OCI-LY1 (cell line): ENCODE measurements at regions not wholly inside any gene's neighbourhood (a gene's known extent, or its start where the extent isn't known, plus 50 kb on each side); places are given as distances from the start of the nearest gene placed in this dataset.
"Not testable (repeated sequence)": the region's sequence is repeated elsewhere in the genome, so short reads cannot be mapped to it uniquely, and the experiment has no call there.

ENCODE experiments used
- H2AFZ ChIP-seq: fragments of 200-600 bp; sonication (generic), shearing (Covaris generic); 2 replicates; pipeline ENCODE4 v1.6.0; 2014; ENCODE audit warnings: antibody characterized with exemption, mild to moderate bottlenecking, low read length
- H3F3A ChIP-seq: fragments of 200-600 bp; sonication (generic), shearing (Covaris generic); 2 replicates; pipeline ENCODE4 v1.6.0; 2014; ENCODE audit warnings: mild to moderate bottlenecking, antibody characterized with exemption, low read length, moderate library complexity; ENCODE audit not compliant: insufficient read depth
- H3K27ac ChIP-seq: fragments of 200-600 bp; sonication (generic); 2 replicates; pipeline ENCODE4 v1.5.1; 2014; ENCODE audit warnings: low read length, mixed run types, mild to moderate bottlenecking, low read depth; ENCODE audit not compliant: poor library complexity, severe bottlenecking
- H3K27me3 ChIP-seq: fragments of 200-600 bp; sonication (generic); 2 replicates; pipeline ENCODE4 v1.6.0; 2014; ENCODE audit warnings: antibody characterized with exemption, mild to moderate bottlenecking, low read length, moderate library complexity; ENCODE audit not compliant: insufficient read depth
- H3K36me3 ChIP-seq: fragments of 200-600 bp; sonication (generic); 2 replicates; pipeline ENCODE4 v1.6.1; 2014; ENCODE audit warnings: mild to moderate bottlenecking, antibody characterized with exemption, low read length, moderate library complexity, mixed read lengths; ENCODE audit not compliant: insufficient read depth
- H3K4me1 ChIP-seq: fragments of 200-600 bp; sonication (generic); 2 replicates; pipeline ENCODE4 v1.5.1; 2014; ENCODE audit warnings: mild to moderate bottlenecking, low read length, moderate library complexity; ENCODE audit not compliant: insufficient read depth, severe bottlenecking
- H3K4me2 ChIP-seq: fragments of 200-600 bp; sonication (generic), shearing (Covaris generic); 2 replicates; pipeline ENCODE4 v1.6.1; 2014; ENCODE audit warnings: low read length
- H3K4me3 ChIP-seq: fragments of 200-600 bp; sonication (generic); 2 replicates; pipeline ENCODE4 v1.5.1; 2014; ENCODE audit warnings: low read length, low read depth, mild to moderate bottlenecking, mixed read lengths; ENCODE audit not compliant: poor library complexity, severe bottlenecking
- H3K79me2 ChIP-seq: fragments of 200-600 bp; shearing (Covaris generic); 2 replicates; pipeline ENCODE4 v1.6.1; 2016; ENCODE audit warnings: mixed run types, low read length, mixed read lengths; ENCODE audit not compliant: insufficient read depth
- H3K9ac ChIP-seq: fragments of 200-600 bp; sonication (generic), shearing (Covaris generic); 2 replicates; pipeline ENCODE4 v1.6.1; 2014; ENCODE audit warnings: mild to moderate bottlenecking, low read length, mixed read lengths
- H3K9me2 ChIP-seq: fragments of 200-600 bp; sonication (generic), shearing (Covaris generic); 2 replicates; pipeline ENCODE4 v1.6.1; 2014; ENCODE audit warnings: low read depth, mild to moderate bottlenecking, low read length, mixed read lengths
- H3K9me3 ChIP-seq: fragments of 200-600 bp; shearing (Covaris generic); 2 replicates; pipeline ENCODE4 v1.6.1; 2014; ENCODE audit warnings: low read length, mixed read lengths
- H4K20me1 ChIP-seq: fragments of 200-600 bp; sonication (generic), shearing (Covaris generic); 2 replicates; pipeline ENCODE4 v1.6.0; 2016; ENCODE audit warnings: mild to moderate bottlenecking, low read length; ENCODE audit not compliant: insufficient read depth
- EZH2 ChIP-seq: fragments of 200-600 bp; sonication (generic), shearing (Covaris generic); IDR thresholded peaks from 2 replicates; pipeline ENCODE4 v1.8.0; 2017; ENCODE audit warnings: borderline replicate concordance, mixed run types, mild to moderate bottlenecking, antibody characterized with exemption, low read length, moderate library complexity, mixed read lengths
- TF ChIP-seq, protein P1 (sequence below): fragments of 200-600 bp; sonication (generic), shearing (Covaris generic); IDR thresholded peaks from 2 replicates; pipeline ENCODE4 v1.5.1; 2017; ENCODE audit warnings: mild to moderate bottlenecking, antibody characterized with exemption, low read length, moderate library complexity, mixed read lengths

DNA sequence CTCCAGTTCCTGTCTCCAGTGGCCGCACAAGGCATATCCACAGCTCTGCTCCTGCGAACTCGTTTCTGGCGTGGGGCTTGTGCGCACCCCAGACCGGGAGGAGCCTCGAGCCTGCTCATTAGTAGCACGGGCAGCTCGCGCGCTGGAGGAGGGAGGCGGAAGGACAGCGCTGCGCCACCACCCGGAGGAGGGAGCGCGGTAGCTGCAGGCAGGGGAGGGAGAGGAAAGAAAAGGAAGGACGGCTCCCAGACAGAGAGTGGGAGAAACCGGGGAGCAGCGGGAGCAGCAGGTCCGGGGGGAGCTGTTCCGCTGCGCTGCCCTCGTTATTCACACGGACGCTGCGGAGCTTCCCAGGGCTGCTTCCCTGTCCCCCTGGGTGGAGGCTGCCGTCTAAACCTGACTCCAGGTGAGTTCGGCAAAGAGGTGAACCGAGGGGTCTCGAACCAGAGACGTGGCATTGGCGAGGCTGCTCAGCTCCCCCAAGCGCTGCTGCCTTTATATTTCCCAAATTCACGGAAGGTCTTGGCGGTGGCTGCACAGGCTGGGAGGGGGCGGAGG, 121.3 kb upstream of the ZNF717 start:
- Histone ChIP-seq H3K27ac (no peak overlapping the region), H3K36me3 (no peaks in the 10 kb centered on the region), H3K79me2 (no peaks in the 10 kb centered on the region), H3K9ac (no peak overlapping the region), H2AFZ (no peak overlapping the region), H3K4me3 (no peak overlapping the region), H3K4me2 (no peak overlapping the region), H3K9me2 (no peaks in the 10 kb centered on the region), H3F3A (no peaks in the 10 kb centered on the region), H4K20me1 (no peaks in the 10 kb centered on the region), H3K4me1 (no peaks in the 10 kb centered on the region), H3K27me3 (no peaks in the 10 kb centered on the region), H3K9me3 (no peaks in the 10 kb centered on the region)
- TF ChIP-seq, protein P1, sequence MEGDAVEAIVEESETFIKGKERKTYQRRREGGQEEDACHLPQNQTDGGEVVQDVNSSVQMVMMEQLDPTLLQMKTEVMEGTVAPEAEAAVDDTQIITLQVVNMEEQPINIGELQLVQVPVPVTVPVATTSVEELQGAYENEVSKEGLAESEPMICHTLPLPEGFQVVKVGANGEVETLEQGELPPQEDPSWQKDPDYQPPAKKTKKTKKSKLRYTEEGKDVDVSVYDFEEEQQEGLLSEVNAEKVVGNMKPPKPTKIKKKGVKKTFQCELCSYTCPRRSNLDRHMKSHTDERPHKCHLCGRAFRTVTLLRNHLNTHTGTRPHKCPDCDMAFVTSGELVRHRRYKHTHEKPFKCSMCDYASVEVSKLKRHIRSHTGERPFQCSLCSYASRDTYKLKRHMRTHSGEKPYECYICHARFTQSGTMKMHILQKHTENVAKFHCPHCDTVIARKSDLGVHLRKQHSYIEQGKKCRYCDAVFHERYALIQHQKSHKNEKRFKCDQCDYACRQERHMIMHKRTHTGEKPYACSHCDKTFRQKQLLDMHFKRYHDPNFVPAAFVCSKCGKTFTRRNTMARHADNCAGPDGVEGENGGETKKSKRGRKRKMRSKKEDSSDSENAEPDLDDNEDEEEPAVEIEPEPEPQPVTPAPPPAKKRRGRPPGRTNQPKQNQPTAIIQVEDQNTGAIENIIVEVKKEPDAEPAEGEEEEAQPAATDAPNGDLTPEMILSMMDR = no peak
- no peak for TF ChIP-seq EZH2

DNA sequence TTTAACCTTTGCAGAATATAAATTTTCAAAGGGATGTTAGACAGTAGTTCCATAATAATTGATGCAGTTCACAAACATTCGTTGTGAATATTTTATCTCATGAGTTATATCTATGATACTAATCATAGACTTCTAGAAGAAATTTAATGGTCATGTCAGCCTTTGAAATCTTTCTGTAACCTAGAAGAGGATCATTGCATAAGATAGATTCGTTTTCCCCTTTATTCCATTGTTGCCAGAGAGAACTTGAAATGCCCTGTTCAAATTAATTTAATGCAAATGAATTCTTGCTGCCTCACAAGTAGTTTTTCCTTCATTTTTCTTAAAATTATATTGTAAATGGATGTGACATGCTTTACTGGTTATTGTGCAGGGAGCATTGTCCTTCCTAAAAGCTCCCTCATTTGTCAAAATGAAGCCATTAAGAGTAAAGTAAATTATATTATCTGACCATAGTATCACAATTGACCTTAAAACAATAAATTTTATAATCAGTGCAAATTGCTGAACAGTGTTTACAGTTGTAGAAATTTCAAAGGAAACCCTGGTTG, 128.5 kb upstream of the ZNF717 start:
- no peaks in the 10 kb centered on the region for H3K36me3 ChIP-seq
- H3K4me1 ChIP-seq = no peaks in the 10 kb centered on the region
- no peak overlapping the region for H3K9ac ChIP-seq
- no peak overlapping the region for H2AFZ ChIP-seq
- no peaks in the 10 kb centered on the region for H4K20me1 ChIP-seq
- no peak overlapping the region for H3K27ac ChIP-seq
- no peaks in the 10 kb centered on the region for H3F3A ChIP-seq
- H3K27me3 ChIP-seq = no peaks in the 10 kb centered on the region
- H3K9me3 ChIP-seq = no peaks in the 10 kb centered on the region
- TF ChIP-seq EZH2 = no peak
- TF ChIP-seq, protein P1 = no peak
- H3K4me3 ChIP-seq = no peak overlapping the region
- no peak overlapping the region for H3K4me2 ChIP-seq
- H3K9me2 ChIP-seq = no peaks in the 10 kb centered on the region
- no peaks in the 10 kb centered on the region for H3K79me2 ChIP-seq

DNA sequence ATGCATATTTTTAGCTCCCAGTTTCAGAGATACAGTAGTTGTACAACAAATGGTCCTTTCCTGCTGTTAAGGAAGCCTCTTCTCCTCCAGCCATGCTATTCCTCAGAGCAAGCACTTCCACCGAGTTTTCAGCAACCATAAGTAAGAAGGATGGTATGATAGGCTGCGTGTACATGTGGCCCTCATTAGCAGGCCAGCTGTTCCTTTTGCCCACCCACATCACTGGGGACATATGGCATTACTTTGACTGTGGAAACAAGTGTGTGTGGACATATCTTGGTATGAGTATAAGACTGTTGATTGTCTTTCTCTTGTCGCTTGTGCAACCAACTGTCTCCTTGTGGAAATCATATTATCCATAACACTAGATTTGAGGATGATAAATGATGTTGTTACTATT, 129.4 kb upstream of the ZNF717 start:
- H3F3A ChIP-seq, H3K36me3 ChIP-seq, H3K4me2 ChIP-seq, H4K20me1 ChIP-seq, H3K4me1 ChIP-seq, H3K27ac ChIP-seq, H3K9ac ChIP-seq, H3K79me2 ChIP-seq, H3K9me3 ChIP-seq, H3K27me3 ChIP-seq, H2AFZ ChIP-seq, H3K9me2 ChIP-seq, H3K4me3 ChIP-seq: not testable (repeated sequence)

DNA sequence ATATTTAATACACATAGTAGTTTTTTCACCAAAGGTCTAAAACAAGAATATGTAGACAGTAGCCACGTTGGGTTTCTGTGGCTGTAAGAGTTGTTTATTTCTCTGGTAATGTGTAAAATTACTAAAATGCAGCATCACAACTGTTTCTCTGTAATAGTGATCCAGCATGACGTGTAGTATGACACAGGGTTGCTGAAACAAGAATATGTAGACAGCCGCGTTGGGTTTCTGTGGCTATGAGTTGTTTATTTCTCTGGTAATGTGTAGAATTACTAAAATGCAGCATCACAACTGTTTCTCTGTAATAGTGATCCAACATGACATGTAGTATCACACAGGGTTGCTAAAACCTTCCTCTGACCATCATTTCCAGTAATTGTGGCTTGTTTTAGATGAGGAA, 153.6 kb upstream of the ZNF717 start:
- Histone ChIP-seq H2AFZ (no peak overlapping the region), H3K4me3 (no peak overlapping the region), H3F3A (no peaks in the 10 kb centered on the region), H3K27me3 (no peaks in the 10 kb centered on the region), H3K4me2 (no peak overlapping the region), H3K27ac (no peak overlapping the region), H4K20me1 (no peaks in the 10 kb centered on the region), H3K36me3 (no peaks in the 10 kb centered on the region), H3K9me2 (no peaks in the 10 kb centered on the region), H3K79me2 (no peaks in the 10 kb centered on the region), H3K9ac (no peak overlapping the region), H3K4me1 (no peaks in the 10 kb centered on the region), H3K9me3 (no peaks in the 10 kb centered on the region)
- TF ChIP-seq, protein P1 = no peak
- no peak for TF ChIP-seq EZH2
